CD4-positive, alpha-beta T cell treated with Interleukin-10 for 1 hour (primary cell): ENCODE measurements at regions not wholly inside any gene's neighbourhood (a gene's known extent, or its start where the extent isn't known, plus 50 kb on each side); places are given as distances from the start of the nearest gene placed in this dataset.
"Not testable (repeated sequence)": the region's sequence is repeated elsewhere in the genome, so short reads cannot be mapped to it uniquely, and the experiment has no call there.

Experiments used
- DNase-seq: peaks from one replicate; pipeline ENCODE4 v3.0.0-alpha.2; 2020

DNA sequence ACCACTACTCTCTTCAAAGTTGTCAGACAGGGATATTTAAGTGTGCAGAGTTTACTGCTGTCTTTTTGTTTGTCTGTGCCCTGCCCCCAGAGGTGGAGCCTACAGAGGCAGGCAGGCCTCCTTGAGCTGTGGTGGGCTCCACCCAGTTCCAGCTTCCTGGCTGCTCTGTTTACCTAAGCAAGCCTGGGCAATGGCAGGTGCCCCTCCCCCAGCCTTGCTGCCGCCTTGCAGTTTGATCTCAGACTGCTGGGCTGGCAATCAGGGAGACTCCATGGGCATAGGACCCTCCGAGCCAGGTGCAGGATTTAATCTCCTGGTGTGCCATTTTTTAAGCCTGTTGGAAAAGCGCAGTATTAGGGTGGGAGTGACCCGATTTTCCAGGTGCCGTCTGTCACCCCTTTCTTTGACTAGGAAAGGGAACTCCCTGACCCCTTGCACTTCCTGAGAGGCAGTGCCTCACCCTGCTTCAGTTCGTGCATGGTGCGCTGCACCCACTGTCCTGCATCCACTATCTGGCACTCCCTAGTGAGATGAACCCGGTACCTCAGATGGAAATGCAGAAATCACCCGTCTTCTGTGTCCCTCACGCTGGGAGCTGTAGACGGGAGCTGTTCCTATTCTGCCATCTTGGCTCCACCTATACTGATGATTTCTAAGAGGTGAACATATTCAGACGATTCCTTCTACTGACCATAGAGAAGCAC, 167.6 kb downstream of the CXXC4 start:
- DNase-seq, result not testable (repeated sequence)

DNA sequence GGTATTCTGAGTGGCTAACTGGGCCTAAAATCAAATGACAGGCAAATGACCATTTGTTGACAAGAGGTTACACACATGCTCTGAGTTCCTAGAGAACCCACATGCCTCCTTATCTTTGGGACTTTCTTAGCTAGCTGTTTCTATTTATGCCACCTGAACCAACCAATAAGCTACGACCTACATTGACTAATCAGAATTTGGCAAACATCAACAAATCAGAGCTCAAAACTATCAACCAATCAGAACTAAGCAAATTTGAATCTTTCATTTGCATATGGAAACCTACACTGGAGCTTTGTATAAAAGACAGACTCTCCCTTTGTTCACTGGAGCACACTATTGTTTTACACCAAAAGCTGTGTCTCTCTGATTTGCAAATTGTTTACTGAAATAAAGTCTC, 192.0 kb downstream of the CXXC4 start:
- no peak for DNase-seq

DNA sequence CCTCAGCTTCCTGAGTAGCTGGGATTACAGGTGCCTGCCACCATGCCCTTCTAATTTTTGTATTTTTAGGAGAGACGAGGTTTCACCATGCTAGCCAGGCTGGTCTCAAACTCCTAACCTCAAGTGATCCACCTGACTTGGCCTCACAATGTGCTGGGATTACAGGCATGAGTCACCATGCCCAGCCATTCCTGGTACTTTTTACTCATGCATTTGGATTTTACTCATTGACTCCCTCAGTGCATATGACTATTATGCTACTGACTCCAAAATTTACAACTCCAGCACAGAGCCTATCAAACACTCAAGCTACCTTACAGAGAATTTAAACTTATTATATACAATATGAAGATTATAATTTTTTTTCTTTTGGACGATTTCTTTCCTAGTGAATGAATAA, 199.9 kb downstream of the CXXC4 start:
- no peak for DNase-seq

DNA sequence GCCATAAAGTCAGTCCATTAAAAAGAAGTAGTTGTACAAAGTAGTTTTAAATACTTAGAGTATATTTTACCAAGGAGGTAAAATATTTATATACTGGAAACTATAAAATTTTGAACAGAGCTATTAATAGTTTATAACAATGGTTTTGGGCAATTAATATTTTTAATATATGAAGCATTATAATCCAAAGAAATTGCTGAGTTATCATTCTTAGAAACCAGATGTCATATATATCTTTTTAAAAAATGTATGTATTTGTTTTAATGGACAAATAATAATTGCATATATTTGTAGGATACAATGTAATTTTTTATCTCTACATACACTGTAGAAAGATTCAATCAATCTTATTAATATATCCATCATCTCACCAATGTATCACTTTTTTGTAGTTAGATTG, 207.8 kb downstream of the CXXC4 start:
- no peak for DNase-seq

DNA sequence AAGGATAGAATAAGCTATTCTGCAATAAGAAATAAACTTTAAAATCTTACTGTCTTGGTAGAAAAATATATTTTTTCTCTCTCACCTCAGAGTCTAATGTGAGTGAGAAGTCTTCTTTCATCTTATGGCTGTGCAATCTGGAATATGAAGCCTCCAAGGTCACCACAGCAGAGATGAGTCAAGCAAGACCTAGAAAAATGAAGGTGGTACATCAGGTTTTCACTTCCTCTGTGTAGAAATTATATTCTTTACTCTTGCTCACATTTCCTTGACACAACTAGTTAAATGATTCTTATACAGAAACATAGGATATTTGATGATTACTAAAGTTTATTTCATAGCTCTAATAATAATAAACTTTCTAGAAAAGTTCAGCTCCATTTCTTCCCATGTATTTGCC, 211.4 kb downstream of the CXXC4 start:
- no peak for DNase-seq

DNA sequence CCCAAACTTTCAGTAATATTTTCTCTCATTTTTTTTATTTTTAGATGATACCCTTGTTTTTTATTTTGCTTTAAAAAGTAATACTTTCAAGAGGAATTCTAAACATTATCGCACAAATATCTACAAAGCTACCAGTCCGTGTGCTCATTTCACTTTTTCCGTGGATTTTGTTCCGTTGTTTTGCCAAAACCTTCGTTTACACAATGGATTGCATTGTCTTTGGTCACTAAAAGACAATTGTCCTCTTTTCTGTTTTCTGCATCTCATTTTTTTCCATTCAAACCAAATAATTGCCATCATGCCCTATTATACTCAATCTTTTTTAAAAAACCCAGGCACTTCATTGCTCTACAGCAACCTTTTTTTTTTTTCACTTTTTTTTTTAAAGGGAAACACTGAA, 214.9 kb downstream of the CXXC4 start:
- no peak for DNase-seq

DNA sequence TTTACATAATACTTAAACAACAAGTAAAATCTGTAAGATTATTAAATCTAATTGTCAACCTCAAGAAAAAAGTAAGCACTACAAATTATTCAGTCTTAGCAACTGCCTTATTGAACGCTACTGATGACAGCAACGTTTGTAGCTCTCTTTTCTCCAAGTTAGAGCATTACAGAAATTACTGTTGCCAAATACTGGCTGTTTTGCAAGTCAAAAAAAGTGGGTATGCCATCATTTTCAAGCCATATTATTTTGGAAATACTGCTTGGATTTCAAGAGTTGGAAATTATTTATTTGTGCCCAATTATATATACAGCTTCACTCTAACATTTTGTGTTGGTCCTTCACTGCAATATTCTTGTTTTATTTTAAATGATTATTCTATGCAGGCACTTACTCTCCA, 221.7 kb downstream of the CXXC4 start:
- no peak for DNase-seq

DNA sequence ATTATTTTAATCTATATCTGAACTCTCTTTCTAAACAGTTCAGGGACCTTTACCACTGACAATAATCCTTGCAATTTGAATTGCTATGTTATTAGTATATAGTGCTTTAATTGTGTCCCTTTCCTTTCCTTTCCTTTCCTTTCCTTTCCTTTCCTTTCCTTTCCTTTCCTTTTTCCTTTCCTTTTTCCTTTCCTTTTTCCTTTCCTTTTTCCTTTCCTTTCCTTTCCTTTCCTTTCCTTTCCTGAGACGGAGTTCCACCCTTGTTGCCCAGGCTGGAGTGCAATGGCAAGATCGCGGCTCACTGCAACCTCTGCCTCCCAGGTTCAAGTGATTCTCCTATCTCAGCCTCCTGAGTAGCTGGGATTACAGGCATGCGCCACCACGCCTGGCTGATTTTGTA, 225.1 kb downstream of the CXXC4 start:
- DNase-seq, result not testable (repeated sequence)

DNA sequence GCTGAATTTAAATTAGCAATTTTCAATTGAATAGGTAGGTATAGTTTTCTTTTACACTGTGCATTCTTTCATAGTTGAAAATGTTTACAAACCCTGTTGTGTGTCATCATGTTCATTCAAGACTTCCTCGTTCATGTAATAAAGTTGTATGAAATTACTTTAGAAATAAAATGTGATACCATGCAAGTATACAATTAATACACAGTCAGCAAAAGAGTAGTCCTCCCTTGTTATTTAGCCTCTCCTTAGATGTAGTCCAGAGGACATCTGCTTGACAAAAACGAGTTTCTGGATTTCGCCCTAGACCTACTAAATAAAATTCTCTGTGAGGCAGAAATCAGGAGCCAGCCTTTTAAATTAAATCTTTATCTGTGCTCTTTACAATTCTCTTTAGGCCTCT, 231.6 kb downstream of the CXXC4 start:
- no peak for DNase-seq

DNA sequence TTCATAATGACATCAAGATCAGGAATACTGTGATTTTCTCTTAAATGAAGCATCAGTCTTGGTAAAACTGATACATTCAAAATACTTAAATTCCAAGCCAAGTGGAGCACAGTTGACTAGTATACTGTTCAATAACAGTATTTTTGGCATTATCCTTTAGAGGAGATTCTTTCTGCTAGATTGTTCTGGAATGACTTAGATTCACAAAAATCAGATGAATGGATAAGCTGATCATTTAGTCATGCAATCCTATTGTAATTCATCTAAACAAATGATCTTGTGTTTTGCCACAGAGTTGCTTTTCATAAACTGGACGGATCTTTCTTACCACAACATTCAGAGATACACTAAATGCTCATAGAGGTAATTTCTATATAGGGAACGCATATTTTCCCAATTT, 232.0 kb downstream of the CXXC4 start:
- no peak for DNase-seq

DNA sequence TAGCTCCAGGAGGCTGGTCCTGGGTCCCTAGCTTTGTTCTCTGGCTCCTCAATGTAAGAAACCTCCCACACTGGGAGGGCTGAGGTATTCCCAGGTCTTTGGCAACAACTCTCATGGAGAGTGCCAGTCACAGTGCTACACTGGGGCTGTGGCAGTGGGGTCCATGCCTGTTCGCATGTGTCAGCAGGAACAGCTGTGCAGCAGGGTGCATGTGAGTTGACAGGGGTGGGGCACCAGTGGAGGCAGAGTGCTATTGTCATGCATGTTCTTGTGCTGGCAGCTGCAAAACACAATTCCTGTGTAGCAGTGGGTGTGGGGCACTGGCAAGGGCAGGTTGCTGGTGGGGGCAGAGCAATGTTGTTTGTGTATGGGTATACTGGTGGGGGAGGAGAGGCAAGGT, 246.0 kb downstream of the CXXC4 start:
- DNase-seq, result no peak

DNA sequence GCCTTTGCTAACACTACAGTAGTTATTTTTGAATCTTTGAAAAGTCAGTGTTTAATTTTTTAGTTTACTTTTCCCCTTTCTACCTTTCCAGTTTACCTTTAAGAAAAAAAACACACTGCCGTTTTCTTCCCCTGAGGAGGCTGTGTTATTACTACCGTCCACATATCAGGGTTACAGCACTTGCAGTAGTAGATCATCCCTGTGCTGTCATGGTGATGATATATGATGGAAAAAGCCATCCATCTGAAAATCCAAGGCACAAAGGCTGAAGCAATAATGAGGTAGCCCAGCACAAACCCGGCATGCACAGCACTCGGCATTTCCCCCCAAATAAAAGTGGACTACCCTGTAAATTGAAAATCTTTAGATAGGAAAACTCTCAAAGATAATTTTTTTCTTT, 258.7 kb downstream of the CXXC4 start:
- no peak for DNase-seq

DNA sequence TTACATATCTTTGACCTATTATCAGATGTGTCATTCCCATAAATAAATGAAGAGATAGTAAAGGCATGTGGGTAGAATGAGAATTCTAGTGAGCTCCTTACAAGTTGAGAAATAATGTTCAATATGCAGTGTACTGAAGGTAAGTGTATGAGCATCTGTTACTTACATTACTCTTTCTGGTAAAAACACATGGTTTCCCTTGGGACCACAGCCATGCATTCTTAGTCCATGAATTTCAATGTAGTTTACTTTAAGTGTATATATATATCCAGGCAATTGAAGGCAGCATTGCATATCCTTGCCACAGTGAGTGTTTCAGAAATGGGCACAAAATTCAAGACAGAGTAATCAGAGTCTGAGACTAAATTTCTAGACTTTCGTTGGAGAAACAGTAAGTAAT, 277.2 kb downstream of the CXXC4 start:
- no peak for DNase-seq

DNA sequence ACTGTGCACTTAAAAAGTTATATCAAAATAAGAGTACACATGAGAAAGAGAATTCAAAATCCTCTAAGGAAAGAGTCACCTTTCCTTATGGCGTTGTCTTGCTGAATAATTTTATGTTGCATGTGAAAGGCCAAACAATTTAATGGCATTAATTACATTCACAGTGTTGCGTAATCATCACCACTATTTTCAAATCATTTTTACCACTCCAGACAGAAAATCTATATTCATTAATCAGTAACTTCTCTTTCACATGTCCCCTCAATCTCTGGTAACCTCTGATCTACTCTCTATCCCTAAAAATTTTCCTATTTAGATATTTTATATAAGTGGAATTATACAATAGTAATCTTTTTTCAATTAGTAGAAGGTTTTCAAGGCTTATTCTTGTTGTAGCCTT, 283.0 kb downstream of the CXXC4 start:
- no peak for DNase-seq

DNA sequence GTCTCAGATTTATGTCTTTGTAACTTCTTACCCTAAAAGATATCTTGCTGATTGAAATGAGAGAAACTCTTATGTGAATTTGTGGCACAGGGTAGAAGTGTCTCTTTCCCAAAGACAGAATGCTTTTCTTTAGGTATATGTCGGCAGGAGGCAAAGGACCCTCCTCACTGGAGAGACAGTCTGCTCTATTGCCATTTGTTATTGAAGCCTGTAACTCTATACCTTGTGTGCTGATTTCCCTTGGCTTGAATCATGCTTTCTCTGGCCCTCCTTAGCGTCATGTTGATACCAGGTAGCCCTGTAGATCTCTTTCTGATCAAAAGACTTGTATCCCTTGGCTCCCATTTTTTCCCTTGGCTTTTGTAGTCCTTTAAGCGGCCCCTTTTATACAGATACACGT, 284.3 kb downstream of the CXXC4 start:
- DNase-seq, result no peak

DNA sequence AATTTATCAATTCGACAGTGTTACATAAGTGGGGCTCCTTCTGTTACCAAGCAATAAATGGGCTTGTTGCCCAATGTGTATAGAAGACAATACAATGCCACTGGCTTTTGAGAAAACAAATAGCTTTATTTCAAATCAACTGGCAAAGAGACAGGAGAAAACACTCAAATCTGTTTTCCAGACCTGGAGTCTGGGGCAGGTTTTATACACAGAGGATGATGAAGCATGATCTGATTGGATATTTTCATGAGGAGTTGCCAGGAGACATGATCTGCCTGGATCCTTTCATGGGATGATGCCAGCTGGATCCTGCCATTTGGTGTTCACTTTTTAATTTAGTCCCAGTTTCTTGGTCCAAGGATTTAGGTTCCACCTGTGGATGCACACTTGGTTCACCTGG, 287.9 kb downstream of the CXXC4 start:
- no peak for DNase-seq

DNA sequence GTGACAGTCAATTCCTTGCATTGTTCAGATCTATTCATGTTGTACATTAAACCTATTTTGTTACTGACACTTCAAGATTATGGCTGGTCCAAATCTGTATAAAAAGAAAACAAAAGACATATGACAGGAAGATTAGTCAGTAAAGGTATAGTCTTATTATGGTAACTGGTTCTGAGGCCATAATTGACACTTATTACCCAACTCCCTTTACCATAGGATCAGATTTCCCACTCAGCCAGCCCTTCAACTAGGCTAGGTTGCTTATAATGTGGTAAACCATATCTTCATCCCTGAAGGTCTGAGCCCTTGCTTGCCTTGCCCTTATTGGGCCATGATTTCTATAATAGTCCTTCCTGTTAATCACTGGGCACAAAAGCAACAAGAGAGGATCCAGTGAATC, 289.6 kb downstream of the CXXC4 start:
- no peak for DNase-seq

DNA sequence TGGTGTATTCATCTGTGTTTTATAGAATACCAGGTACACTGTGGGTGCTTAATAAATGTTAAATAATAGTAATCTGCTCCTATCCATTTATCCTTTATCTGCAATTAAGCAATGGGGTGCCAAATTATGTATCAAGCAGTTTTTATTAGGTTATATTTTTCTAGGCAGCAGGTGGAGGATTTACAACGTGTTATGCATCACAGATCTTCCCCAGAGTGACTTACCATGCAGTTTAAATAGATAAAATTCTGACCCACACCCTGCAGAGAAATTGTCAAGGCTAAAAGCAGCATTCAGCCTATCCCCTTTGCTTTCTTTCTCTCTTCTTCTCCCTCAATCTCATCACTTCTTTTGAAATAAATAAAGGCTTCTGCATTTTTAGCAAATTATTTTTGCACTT, 306.4 kb downstream of the CXXC4 start:
- DNase-seq, result no peak

DNA sequence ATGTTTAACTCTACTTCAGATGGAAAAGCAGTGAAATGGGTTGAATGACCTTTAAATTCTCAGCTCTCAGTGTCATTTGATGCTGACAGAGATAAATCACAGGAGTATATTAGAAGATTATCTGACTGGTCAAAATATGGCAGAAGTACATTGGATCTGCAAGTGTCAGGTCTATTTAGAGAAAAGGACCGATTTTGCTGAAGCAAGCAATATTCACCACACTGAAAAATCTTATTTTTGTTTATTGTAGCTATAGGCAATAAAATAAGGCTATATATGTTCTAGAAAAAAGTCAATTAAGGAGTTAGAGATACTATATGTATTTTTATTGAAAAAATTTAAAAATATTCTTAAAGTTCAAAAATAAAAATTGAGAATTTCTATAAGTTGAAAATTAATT, 325.3 kb downstream of the CXXC4 start:
- DNase-seq, result no peak

DNA sequence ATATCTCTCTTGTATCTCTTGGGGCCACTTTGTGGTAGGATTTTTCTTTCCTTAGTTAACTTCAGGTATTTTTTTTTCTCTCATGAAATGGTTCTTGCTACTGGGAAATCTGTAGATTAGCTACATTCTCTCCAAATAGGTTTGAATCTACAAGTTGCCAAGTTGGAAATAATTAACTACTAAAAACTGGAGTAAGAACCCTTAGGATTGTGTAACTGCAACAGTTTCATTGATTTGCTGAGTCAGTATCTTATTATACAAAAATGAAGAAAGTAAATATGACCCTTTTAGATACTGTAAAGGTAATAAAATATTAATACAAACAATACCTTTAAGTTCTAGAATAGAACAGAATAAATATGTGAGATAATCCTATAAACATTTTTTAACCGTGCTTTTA, 327.9 kb downstream of the CXXC4 start:
- no peak for DNase-seq

DNA sequence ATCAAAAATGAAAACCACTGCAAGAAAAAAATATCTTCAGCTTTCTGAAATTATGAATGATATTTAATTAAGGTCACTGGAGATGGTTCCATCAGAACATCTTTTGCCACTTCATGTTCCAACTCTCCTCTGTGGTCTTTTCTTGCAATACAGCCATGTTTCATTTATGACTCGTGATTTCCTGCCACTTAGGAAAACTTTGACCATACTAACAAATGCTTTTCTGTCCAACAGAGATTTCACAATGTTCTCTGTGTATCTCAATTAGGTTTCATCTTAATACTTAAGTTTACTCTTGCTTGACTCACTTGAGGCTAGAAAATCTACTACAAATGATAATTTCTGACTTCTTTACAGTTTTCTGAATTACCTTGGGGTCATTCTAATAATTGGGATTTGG, 330.9 kb downstream of the CXXC4 start:
- no peak for DNase-seq

DNA sequence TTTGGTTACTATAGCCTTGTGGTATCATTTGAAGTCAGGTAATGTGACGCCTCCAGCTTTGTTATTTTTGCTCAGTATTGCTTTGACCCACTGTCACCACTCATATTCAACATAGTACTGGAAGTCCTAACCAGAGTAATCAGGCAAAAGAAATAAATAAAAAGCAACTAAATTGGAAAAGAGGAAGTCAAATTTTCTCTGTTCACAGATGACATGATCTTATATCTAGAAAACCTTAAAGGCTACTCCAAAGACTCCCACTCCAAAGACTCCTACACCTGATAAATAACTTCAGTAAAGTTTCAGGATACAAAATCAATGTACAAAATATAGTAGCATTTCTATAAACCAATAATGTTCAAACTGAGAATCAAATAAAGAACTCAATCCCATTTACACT, 348.6 kb downstream of the CXXC4 start:
- no peak for DNase-seq

DNA sequence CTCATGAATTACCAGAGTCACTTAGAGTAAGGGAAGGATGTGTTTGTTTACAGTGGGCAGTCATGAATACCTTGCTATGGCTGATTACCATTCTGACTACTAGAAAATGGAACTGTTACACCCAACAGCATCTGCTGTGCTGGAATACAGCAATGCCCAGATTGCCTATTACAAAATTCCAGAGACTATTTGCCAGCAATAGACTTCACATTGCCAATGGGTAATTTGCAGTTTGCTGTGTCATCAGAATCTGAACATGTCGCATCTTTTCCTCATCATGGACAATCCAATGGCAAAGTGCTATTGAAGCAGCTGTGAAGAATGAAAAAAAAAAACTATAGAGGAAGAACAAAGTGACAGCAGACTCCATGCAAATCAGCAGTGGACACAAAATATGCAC, 356.6 kb downstream of the CXXC4 start:
- DNase-seq, result no peak

DNA sequence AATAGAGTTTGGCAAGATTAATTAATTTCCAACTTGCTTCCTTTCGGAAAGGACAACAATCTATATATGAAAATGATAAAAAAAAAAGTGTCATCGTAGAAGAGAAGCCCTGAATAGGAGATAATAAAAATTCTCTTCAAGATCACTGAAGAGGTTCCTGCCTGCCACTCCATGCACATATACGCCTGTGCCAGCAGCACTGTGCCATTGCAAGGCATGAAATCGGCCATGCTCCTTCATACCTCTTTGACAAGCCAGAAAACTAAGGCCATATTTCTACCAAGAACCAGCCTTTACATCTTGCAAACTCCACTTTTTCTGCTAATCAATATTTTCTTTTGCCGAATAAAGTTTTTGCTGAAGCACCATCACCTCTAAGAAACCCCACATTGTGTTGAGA, 365.5 kb downstream of the CXXC4 start:
- no peak for DNase-seq

DNA sequence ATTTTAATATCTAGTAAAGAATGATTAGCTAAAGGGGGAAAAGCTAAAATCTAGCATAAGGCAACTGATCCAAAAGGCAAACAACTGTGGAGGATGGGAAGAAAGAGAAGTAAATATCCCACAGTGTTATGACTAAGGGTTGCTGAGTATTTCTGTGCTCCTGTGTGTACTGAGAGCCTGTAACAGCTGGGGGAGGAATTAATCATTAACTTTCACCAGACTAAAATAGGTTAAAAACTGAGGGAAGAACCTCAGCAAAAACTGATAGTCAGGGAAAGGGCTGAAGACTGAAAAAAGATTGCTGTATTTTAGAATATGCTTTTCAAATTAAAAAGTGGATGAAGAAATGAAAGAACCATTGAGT, 365.9 kb downstream of the CXXC4 start:
- no peak for DNase-seq
